KMS-11 (cell line): ENCODE measurements at regions not wholly inside any gene's neighbourhood (a gene's known extent, or its start where the extent isn't known, plus 50 kb on each side); places are given as distances from the start of the nearest gene placed in this dataset.

Experiments
- H2AFZ ChIP-seq: fragments of 200-600 bp; sonication (generic); 2 replicates; pipeline ENCODE4 v1.6.1; 2016; ENCODE audit warnings: antibody characterized with exemption, mixed run types, low read depth
- H3K27ac ChIP-seq: fragments of 200-600 bp; sonication (generic); 2 replicates; pipeline ENCODE4 v1.6.1; 2016; ENCODE audit warnings: mild to moderate bottlenecking, mixed run types
- H3K27me3 ChIP-seq: fragments of 200-600 bp; sonication (generic); 2 replicates; pipeline ENCODE4 v1.6.1; 2017; ENCODE audit warnings: mild to moderate bottlenecking, low read depth, mixed run types, moderate library complexity; ENCODE audit not compliant: insufficient read depth
- H3K36me3 ChIP-seq: fragments of 200-600 bp; sonication (generic); 2 replicates; pipeline ENCODE4 v1.6.1; 2017; ENCODE audit warnings: mild to moderate bottlenecking, mixed run types; ENCODE audit not compliant: insufficient read depth
- H3K4me1 ChIP-seq: fragments of 200-600 bp; sonication (generic); 2 replicates; pipeline ENCODE4 v1.6.1; 2016; ENCODE audit warnings: mild to moderate bottlenecking, low read depth, mixed run types; ENCODE audit not compliant: poor library complexity, severe bottlenecking
- H3K4me2 ChIP-seq: fragments of 200-600 bp; sonication (generic); 2 replicates; pipeline ENCODE4 v1.7.0; 2016; ENCODE audit warnings: mild to moderate bottlenecking, mixed run types
- H3K4me3 ChIP-seq: fragments of 200-600 bp; sonication (generic); IDR thresholded peaks from 2 replicates; pipeline ENCODE4 v1.6.1; 2017; ENCODE audit warnings: low read depth, low read length, mixed read lengths; ENCODE audit not compliant: insufficient read depth
- H3K79me2 ChIP-seq: fragments of 200-600 bp; sonication (generic); 2 replicates; pipeline ENCODE4 v1.6.1; 2016; ENCODE audit warnings: low read depth, mixed run types; ENCODE audit not compliant: insufficient read depth
- H3K9ac ChIP-seq: fragments of 200-600 bp; sonication (generic); 2 replicates; pipeline ENCODE4 v1.6.1; 2016; ENCODE audit warnings: mild to moderate bottlenecking, mixed run types
- H4K20me1 ChIP-seq: fragments of 200-600 bp; sonication (generic); 2 replicates; pipeline ENCODE4 v1.6.1; 2016; ENCODE audit warnings: mild to moderate bottlenecking, mixed run types; ENCODE audit not compliant: insufficient read depth
- TF ChIP-seq, protein P1 (sequence below): fragments of 200-600 bp; sonication (generic); conservative IDR thresholded peaks from 2 replicates; pipeline ENCODE4 v1.6.1; 2017; ENCODE audit warnings: low read depth, mild to moderate bottlenecking, antibody characterized with exemption, low read length, moderate library complexity, mixed read lengths

DNA sequence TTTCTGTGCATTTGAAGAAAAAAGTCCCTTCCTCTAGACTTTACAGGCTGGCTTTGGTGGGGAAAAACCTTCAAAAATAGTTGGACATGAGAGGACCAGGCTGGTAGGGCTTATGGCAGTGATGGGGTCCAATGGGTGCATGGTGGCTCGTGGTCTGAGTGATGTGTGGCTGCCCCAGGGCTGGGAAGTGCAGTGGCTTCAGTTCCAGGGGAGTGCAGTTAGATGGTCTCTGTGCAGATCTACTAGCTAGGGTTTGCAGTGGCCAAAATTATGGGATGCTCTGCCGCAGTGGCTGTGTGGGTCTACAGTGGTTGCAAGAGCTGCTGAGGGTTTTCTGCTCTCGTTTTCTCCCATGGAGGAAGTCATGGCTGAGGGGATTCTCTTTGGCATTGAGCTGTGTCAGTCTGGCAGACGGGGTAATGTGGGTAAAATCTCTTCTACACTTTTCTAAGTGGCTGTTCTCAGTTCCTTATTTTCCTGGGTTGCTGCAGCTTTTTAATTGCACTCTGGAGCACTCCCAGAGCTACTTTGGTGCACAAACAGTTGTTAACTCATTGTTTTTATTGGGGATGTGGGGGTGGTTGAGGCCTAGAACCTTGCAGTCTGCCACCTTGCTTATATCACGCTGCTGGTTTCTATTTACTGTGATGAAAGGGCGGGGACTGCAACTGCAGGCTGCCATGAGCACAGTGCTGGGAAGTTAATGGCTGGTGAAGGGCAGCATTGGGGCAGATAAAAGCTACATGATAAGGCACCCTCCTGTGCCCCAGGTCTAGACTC lies 1324.6 kb downstream of the NSUN3 start:
- H2AFZ ChIP-seq = no peak overlapping the region
- TF ChIP-seq, protein P1, sequence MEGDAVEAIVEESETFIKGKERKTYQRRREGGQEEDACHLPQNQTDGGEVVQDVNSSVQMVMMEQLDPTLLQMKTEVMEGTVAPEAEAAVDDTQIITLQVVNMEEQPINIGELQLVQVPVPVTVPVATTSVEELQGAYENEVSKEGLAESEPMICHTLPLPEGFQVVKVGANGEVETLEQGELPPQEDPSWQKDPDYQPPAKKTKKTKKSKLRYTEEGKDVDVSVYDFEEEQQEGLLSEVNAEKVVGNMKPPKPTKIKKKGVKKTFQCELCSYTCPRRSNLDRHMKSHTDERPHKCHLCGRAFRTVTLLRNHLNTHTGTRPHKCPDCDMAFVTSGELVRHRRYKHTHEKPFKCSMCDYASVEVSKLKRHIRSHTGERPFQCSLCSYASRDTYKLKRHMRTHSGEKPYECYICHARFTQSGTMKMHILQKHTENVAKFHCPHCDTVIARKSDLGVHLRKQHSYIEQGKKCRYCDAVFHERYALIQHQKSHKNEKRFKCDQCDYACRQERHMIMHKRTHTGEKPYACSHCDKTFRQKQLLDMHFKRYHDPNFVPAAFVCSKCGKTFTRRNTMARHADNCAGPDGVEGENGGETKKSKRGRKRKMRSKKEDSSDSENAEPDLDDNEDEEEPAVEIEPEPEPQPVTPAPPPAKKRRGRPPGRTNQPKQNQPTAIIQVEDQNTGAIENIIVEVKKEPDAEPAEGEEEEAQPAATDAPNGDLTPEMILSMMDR = no peak
- H4K20me1 ChIP-seq = no peaks in the 10 kb centered on the region

DNA sequence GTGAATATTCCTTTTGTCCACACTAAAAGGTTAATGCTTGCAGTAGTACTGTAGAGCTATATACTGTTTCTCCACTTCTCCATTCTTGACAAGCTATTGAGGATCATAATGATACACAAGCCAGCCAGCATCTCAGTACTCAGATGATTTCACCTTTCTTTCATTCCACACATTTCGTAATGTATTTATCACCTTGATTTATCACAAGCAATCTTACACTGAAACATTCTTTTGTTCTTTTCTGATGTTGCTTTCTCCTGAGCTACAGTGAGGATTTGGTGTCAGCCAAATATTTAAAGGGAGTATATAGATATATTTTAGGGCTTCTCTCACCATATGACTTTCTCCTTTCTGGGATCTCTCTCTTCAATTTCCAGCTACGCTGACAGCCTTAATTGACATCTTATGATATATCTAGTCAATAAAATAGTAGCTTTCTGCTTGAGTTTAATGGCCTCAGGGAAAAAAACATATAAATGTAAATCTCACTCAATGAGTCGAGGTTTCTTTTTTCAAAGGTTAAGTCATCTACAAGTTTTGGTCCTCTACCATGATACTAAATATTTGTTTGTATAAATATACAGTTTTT lies 1327.0 kb downstream of the NSUN3 start:
- Histone ChIP-seq H3K27ac (no peak overlapping the region), H3K4me1 (no peaks in the 10 kb centered on the region), H2AFZ (no peak overlapping the region), H3K36me3 (no peaks in the 10 kb centered on the region), H3K9ac (no peak overlapping the region), H3K79me2 (no peaks in the 10 kb centered on the region), H3K4me3 (no peak overlapping the region), H3K27me3 (no peaks in the 10 kb centered on the region), H4K20me1 (no peaks in the 10 kb centered on the region), H3K4me2 (no peak overlapping the region)
- TF ChIP-seq, protein P1 = no peak

More for the DNA sequence above, 1324.6 kb downstream of the NSUN3 start:
- H3K4me2 ChIP-seq = no peak overlapping the region
- H3K4me1 ChIP-seq = no peaks in the 10 kb centered on the region
- H3K9ac ChIP-seq = no peak overlapping the region
- H3K79me2 ChIP-seq = no peaks in the 10 kb centered on the region
- H3K27ac ChIP-seq = no peak overlapping the region
- no peak overlapping the region for H3K4me3 ChIP-seq
- no peaks in the 10 kb centered on the region for H3K27me3 ChIP-seq
- H3K36me3 ChIP-seq = no peaks in the 10 kb centered on the region

DNA sequence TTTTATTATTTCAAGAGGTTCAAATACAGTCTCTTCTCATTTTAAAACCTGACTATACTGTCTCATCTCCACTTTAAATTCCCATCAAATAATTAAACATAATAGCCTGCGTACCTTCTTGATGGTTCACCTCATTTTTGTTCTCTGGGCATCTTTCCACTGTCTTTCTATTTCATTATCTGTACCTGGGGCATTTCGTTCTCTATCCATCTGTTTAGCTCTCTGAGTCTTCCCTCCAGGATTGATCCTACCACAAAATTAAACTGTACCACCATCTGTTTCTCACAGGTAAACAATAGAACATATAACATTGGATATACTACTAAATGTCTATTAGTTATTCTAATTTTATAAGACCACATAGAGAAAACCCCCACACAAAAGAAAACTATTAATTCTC lies 1331.4 kb downstream of the NSUN3 start:
- Histone ChIP-seq H3K9ac (no peak overlapping the region), H3K79me2 (no peaks in the 10 kb centered on the region), H3K4me3 (no peak overlapping the region), H3K4me1 (no peaks in the 10 kb centered on the region), H3K27me3 (no peaks in the 10 kb centered on the region), H4K20me1 (no peaks in the 10 kb centered on the region), H3K4me2 (no peak overlapping the region), H3K27ac (no peak overlapping the region), H2AFZ (no peak overlapping the region), H3K36me3 (no peaks in the 10 kb centered on the region)
- TF ChIP-seq, protein P1 = no peak

DNA sequence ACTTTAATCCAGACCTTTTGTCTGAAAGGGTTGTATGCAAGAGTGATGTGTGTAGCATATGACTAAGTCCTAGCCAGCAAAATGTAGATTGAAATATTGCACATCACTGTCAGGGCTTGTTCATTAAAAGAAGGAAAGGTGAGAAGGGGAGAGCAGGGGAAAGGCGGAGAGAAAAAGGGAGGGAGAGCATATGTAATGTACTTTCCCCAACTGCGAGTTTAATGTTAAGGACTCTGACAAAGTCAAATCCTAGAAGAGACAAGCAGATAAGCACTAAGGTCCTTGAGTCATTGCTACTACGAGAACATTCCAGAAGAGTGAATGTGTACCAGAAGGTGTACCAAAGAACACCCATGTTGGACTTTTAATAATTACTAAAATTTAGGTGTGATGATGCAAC lies 1336.7 kb downstream of the NSUN3 start:
- no peaks in the 10 kb centered on the region for H3K36me3 ChIP-seq
- no peak overlapping the region for H2AFZ ChIP-seq
- TF ChIP-seq, protein P1 = no peak
- H3K4me3 ChIP-seq = no peak overlapping the region
- H3K9ac ChIP-seq = no peak overlapping the region
- no peak overlapping the region for H3K27ac ChIP-seq
- no peaks in the 10 kb centered on the region for H3K4me1 ChIP-seq
- no peaks in the 10 kb centered on the region for H3K79me2 ChIP-seq
- H4K20me1 ChIP-seq = no peaks in the 10 kb centered on the region
- H3K27me3 ChIP-seq = no peaks in the 10 kb centered on the region
- no peak overlapping the region for H3K4me2 ChIP-seq
